Cerebellar nuclear complex (tissue), 1 donor: ENCODE measurements at regions not wholly inside any gene's neighbourhood (a gene's known extent, or its start where the extent isn't known, plus 50 kb on each side); places are given as distances from the start of the nearest gene placed in this dataset.
"Not testable (repeated sequence)": the region's sequence is repeated elsewhere in the genome, so short reads cannot be mapped to it uniquely, and the experiment has no call there.

Experiments
- DNase-seq, 2 experiments: peaks; one replicate each; lab custom pipeline; 2025; lab: John Stamatoyannopoulos, UW

- DNase-seq: no peak
These were observed 381.1 kb downstream of the TFEC start for GRCh38 chr7:115649429-115649828.

GRCh38 chr7:115647712-115648111 lies 382.9 kb downstream of the TFEC start:
- no peak for DNase-seq

- no peak for DNase-seq
These were observed 388.4 kb downstream of the TFEC start for GRCh38 chr7:115642194-115642593.

GRCh38 chr7:115638853-115639252 lies 391.7 kb downstream of the TFEC start:
- no peak for DNase-seq

GRCh38 chr7:115637128-115637527 lies 393.4 kb downstream of the TFEC start:
- no peak for DNase-seq

- DNase-seq: no peak
These were observed 394.7 kb downstream of the TFEC start for GRCh38 chr7:115635876-115636275.

GRCh38 chr7:115635376-115635775 lies 395.2 kb downstream of the TFEC start:
- no peak for DNase-seq

- DNase-seq: no peak
These were observed 395.9 kb downstream of the TFEC start for GRCh38 chr7:115634633-115635032.

GRCh38 chr7:115632636-115633035 lies 397.9 kb downstream of the TFEC start:
- DNase-seq: no peak

GRCh38 chr7:115631782-115632181 lies 398.8 kb downstream of the TFEC start:
- no peak for DNase-seq

GRCh38 chr7:115630049-115630448 lies 400.5 kb downstream of the TFEC start:
- no peak for DNase-seq

- DNase-seq: no peak
These were observed 411.9 kb downstream of the TFEC start for GRCh38 chr7:115618676-115619075.

GRCh38 chr7:115613836-115614235 lies 416.7 kb downstream of the TFEC start:
- no peak for DNase-seq

- no peak for DNase-seq
These were observed 427.1 kb downstream of the TFEC start for GRCh38 chr7:115603416-115603815.

GRCh38 chr7:115600207-115600606 lies 430.4 kb downstream of the TFEC start:
- no peak for DNase-seq

GRCh38 chr7:115599184-115599583 lies 431.4 kb downstream of the TFEC start:
- not testable (repeated sequence) for DNase-seq

GRCh38 chr7:115597220-115597619 lies 433.3 kb downstream of the TFEC start:
- not testable (repeated sequence) for DNase-seq

GRCh38 chr7:115593111-115593510 lies 437.5 kb downstream of the TFEC start:
- DNase-seq: no peak

- DNase-seq: no peak
These were observed 445.4 kb downstream of the TFEC start for GRCh38 chr7:115585015-115585718.

GRCh38 chr7:115582956-115583355 lies 447.6 kb downstream of the TFEC start:
- no peak for DNase-seq

- DNase-seq: no peak
These were observed 452.0 kb downstream of the TFEC start for GRCh38 chr7:115578576-115578975.

- DNase-seq: no peak
These were observed 455.8 kb downstream of the TFEC start for GRCh38 chr7:115574681-115575291.

- DNase-seq: no peak
These were observed 458.5 kb downstream of the TFEC start for GRCh38 chr7:115572111-115572510.
